ENCODE measurements at regions not wholly inside any gene's neighbourhood (a gene's known extent, or its start where the extent isn't known, plus 50 kb on each side); places are given as distances from the start of the nearest gene placed in this dataset.
"Not testable (repeated sequence)": the region's sequence is repeated elsewhere in the genome, so short reads cannot be mapped to it uniquely, and the experiment has no call there.

- intact Hi-C loops (cut with DNase I) = no loop called here
- ATAC-seq = no peak
- DNase-seq (ENCODE audit: low spot score) = no peak
These were observed 167.8 kb upstream of the AJAP1 start for GRCh38 chr1:4486408-4487120.

- ATAC-seq = no peak
- DNase-seq (ENCODE audit: low spot score) = no peak
- intact Hi-C loops (cut with DNase I) = no loop called here
These were observed 166.4 kb upstream of the AJAP1 start for GRCh38 chr1:4488018-4488417.

- intact Hi-C loops (cut with DNase I) = no loop called here
- DNase-seq (ENCODE audit: low spot score) (no peak), ATAC-seq (no peak)
These were observed 164.9 kb upstream of the AJAP1 start for GRCh38 chr1:4489486-4489885.

- DNase-seq (ENCODE audit: low spot score); ATAC-seq; intact Hi-C loops (cut with DNase I): not testable (repeated sequence)
These were observed 164.4 kb upstream of the AJAP1 start for GRCh38 chr1:4489992-4490391.

- no peak for ATAC-seq
- no peak for DNase-seq (ENCODE audit: low spot score)
- intact Hi-C loops (cut with DNase I) = no loop called here
These were observed 160.4 kb upstream of the AJAP1 start for GRCh38 chr1:4494027-4494426.

GRCh38 chr1:4494558-4494957 lies 159.9 kb upstream of the AJAP1 start:
- intact Hi-C loops (cut with DNase I) = no loop called here
- no peak for ATAC-seq
- DNase-seq (ENCODE audit: low spot score) = no peak

GRCh38 chr1:4495809-4496208 lies 158.6 kb upstream of the AJAP1 start:
- ATAC-seq = no peak
- intact Hi-C loops (cut with DNase I) = no loop called here
- no peak for DNase-seq (ENCODE audit: low spot score)

- ATAC-seq (no peak), DNase-seq (ENCODE audit: low spot score) (no peak)
- intact Hi-C loops (cut with DNase I) = no loop called here
These were observed 154.0 kb upstream of the AJAP1 start for GRCh38 chr1:4500441-4500840.

GRCh38 chr1:4506591-4506990 lies 147.8 kb upstream of the AJAP1 start:
- ATAC-seq = no peak
- intact Hi-C loops (cut with DNase I) = no loop called here
- no peak for DNase-seq (ENCODE audit: low spot score)

- intact Hi-C loops (cut with DNase I) = no loop called here
- ATAC-seq (no peak), DNase-seq (ENCODE audit: low spot score) (no peak)
These were observed 145.2 kb upstream of the AJAP1 start for GRCh38 chr1:4509206-4509605.

GRCh38 chr1:4510276-4510691 lies 144.1 kb upstream of the AJAP1 start:
- DNase-seq (ENCODE audit: low spot score) (no peak), ATAC-seq (peak; percentile 40)
- intact Hi-C loops (cut with DNase I) = no loop called here

GRCh38 chr1:4511374-4511773 lies 143.0 kb upstream of the AJAP1 start:
- intact Hi-C loops (cut with DNase I) = no loop called here
- DNase-seq (ENCODE audit: low spot score) (no peak), ATAC-seq (no peak)

GRCh38 chr1:4512636-4513035 lies 141.8 kb upstream of the AJAP1 start:
- ATAC-seq (peak; percentile 94), DNase-seq (ENCODE audit: low spot score) (peak; percentile 72)
- intact Hi-C loops (cut with DNase I) = no loop called here

GRCh38 chr1:4513685-4514084 lies 140.7 kb upstream of the AJAP1 start:
- DNase-seq (ENCODE audit: low spot score) = no peak
- no peak for ATAC-seq
- intact Hi-C loops (cut with DNase I) = no loop called here

GRCh38 chr1:4515727-4516289 lies 138.6 kb upstream of the AJAP1 start:
- ATAC-seq (no peak), DNase-seq (ENCODE audit: low spot score) (no peak)
- intact Hi-C loops (cut with DNase I) = no loop called here

- no peak for ATAC-seq
- no peak for DNase-seq (ENCODE audit: low spot score)
- intact Hi-C loops (cut with DNase I) = no loop called here
These were observed 137.8 kb upstream of the AJAP1 start for GRCh38 chr1:4516596-4516995.

GRCh38 chr1:4517186-4517954 lies 137.0 kb upstream of the AJAP1 start:
- ATAC-seq = no peak
- intact Hi-C loops (cut with DNase I) = no loop called here
- no peak for DNase-seq (ENCODE audit: low spot score)

- DNase-seq (ENCODE audit: low spot score) (no peak), ATAC-seq (no peak)
- intact Hi-C loops (cut with DNase I) = no loop called here
These were observed 135.8 kb upstream of the AJAP1 start for GRCh38 chr1:4518621-4519020.

- DNase-seq (ENCODE audit: low spot score) = no peak
- intact Hi-C loops (cut with DNase I) = no loop called here
- no peak for ATAC-seq
These were observed 134.5 kb upstream of the AJAP1 start for GRCh38 chr1:4519954-4520353.

- DNase-seq (ENCODE audit: low spot score) (no peak), ATAC-seq (no peak)
- intact Hi-C loops (cut with DNase I) = no loop called here
These were observed 130.9 kb upstream of the AJAP1 start for GRCh38 chr1:4523551-4523950.

All from sciatic nerve (tissue), 2 donors.